ENCODE measurements at regions not wholly inside any gene's neighbourhood (a gene's known extent, or its start where the extent isn't known, plus 50 kb on each side); places are given as distances from the start of the nearest gene placed in this dataset.

- CTCF ChIA-PET = no interaction called here
- Histone ChIP-seq H3K27ac (ENCODE audit: low read depth in 1 of 2, low read length in 2 of 2) (no peak overlapping the region), H3K27me3 (ENCODE audit: control insufficient read depth in 1 of 2, insufficient read depth in 2 of 2, low read length in 2 of 2) (no peaks in the 10 kb centered on the region), H3K9me3 (ENCODE audit: control insufficient read depth in 1 of 2, insufficient read depth in 1 of 2, low read length in 2 of 2) (no peaks in the 10 kb centered on the region), H3K4me3 (ENCODE audit: low read length) (no peak overlapping the region), H3K4me1 (ENCODE audit: insufficient read depth, low read length) (no peaks in the 10 kb centered on the region), H3K36me3 (ENCODE audit: insufficient read depth, low read length) (no peaks in the 10 kb centered on the region)
- Mint-ChIP-seq H3K9me3 (no peaks in the 10 kb centered on the region), H3K4me3 (no peak overlapping the region), H3K27me3 (no peaks in the 10 kb centered on the region), H3K36me3 (ENCODE audit: low read depth) (no peaks in the 10 kb centered on the region), H3K4me1 (ENCODE audit: low read depth) (no peaks in the 10 kb centered on the region), H3K27ac (no peak overlapping the region)
- TF ChIP-seq, protein P1, sequence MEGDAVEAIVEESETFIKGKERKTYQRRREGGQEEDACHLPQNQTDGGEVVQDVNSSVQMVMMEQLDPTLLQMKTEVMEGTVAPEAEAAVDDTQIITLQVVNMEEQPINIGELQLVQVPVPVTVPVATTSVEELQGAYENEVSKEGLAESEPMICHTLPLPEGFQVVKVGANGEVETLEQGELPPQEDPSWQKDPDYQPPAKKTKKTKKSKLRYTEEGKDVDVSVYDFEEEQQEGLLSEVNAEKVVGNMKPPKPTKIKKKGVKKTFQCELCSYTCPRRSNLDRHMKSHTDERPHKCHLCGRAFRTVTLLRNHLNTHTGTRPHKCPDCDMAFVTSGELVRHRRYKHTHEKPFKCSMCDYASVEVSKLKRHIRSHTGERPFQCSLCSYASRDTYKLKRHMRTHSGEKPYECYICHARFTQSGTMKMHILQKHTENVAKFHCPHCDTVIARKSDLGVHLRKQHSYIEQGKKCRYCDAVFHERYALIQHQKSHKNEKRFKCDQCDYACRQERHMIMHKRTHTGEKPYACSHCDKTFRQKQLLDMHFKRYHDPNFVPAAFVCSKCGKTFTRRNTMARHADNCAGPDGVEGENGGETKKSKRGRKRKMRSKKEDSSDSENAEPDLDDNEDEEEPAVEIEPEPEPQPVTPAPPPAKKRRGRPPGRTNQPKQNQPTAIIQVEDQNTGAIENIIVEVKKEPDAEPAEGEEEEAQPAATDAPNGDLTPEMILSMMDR (IDR thresholded peaks at IDR 0.05) = no peak
- intact Hi-C loops (cut with DNase I, micrococcal nuclease) = no loop called here
- POLR2A ChIA-PET = no interaction called here
- ATAC-seq (ENCODE audit: poor library complexity) (no peak), DNase-seq (no peak)
Measured at GRCh38 chr13:48849515-48849914, 126.2 kb upstream of the FNDC3A start.

DNA sequence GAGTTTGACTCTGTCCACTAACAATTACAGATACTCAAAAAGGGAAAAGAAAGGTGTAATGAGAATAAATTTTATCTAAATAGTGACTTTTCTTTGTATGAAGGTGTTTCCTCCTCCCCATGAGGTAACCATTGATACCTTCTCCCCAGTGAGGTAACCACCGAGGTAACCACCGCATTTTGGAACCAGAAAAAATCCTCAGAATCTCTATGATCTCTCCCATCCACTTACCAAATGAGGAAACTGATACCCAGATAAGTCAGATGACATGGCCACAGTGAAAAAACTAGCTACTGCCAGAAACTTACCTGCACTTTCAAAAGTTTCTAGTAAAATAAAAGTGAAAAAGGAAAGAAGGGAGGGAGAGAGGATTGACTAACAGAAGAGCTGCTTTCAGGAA is 124.0 kb upstream of the FNDC3A start:
- Histone ChIP-seq H3K36me3 (ENCODE audit: insufficient read depth, low read length) (no peaks in the 10 kb centered on the region), H3K27me3 (ENCODE audit: control insufficient read depth in 1 of 2, insufficient read depth in 2 of 2, low read length in 2 of 2) (no peaks in the 10 kb centered on the region), H3K4me1 (ENCODE audit: insufficient read depth, low read length) (no peaks in the 10 kb centered on the region), H3K27ac (ENCODE audit: low read depth in 1 of 2, low read length in 2 of 2) (no peak overlapping the region), H3K9me3 (ENCODE audit: control insufficient read depth in 1 of 2, insufficient read depth in 1 of 2, low read length in 2 of 2) (no peaks in the 10 kb centered on the region), H3K4me3 (ENCODE audit: low read length) (no peak overlapping the region)
- TF ChIP-seq, protein P1 (IDR thresholded peaks at IDR 0.05) = no peak
- Mint-ChIP-seq H3K9me3 (no peaks in the 10 kb centered on the region), H3K4me3 (no peak overlapping the region), H3K27ac (no peak overlapping the region), H3K27me3 (no peaks in the 10 kb centered on the region), H3K4me1 (ENCODE audit: low read depth) (no peaks in the 10 kb centered on the region), H3K36me3 (ENCODE audit: low read depth) (no peaks in the 10 kb centered on the region)
- intact Hi-C loops (cut with DNase I, micrococcal nuclease) = no loop called here
- POLR2A ChIA-PET = no interaction called here
- DNase-seq (no peak), ATAC-seq (ENCODE audit: poor library complexity) (no peak)
- CTCF ChIA-PET = interaction anchor here (0.5 kb wide), 1 partner anchor 27 kb away, joined by 3 read pairs; no protein-coding TSS in a partner anchor

GRCh38 chr13:48852911-48853727 is 122.6 kb upstream of the FNDC3A start:
- H3K27me3 Mint-ChIP-seq = no peaks in the 10 kb centered on the region
- TF ChIP-seq, protein P1 (IDR thresholded peaks at IDR 0.05) = no peak

More at GRCh38 chr13:48852911-48853727, 122.6 kb upstream of the FNDC3A start:
- H3K36me3 ChIP-seq (ENCODE audit: insufficient read depth, low read length) = no peaks in the 10 kb centered on the region
- no peak for DNase-seq
- ChIA-PET CTCF (no interaction called here), POLR2A (no interaction called here)
- no peak overlapping the region for H3K27ac ChIP-seq (ENCODE audit: low read depth in 1 of 2, low read length in 2 of 2)
- Mint-ChIP-seq H3K36me3 (ENCODE audit: low read depth) (no peaks in the 10 kb centered on the region), H3K4me1 (ENCODE audit: low read depth) (peaks cover 7% of the 10 kb centered on the region), H3K4me3 (no peak overlapping the region), H3K9me3 (no peaks in the 10 kb centered on the region), H3K27ac (no peak overlapping the region)
- no peak for ATAC-seq (ENCODE audit: poor library complexity)
- no peaks in the 10 kb centered on the region for H3K9me3 ChIP-seq (ENCODE audit: control insufficient read depth in 1 of 2, insufficient read depth in 1 of 2, low read length in 2 of 2)
- no peak overlapping the region for H3K4me3 ChIP-seq (ENCODE audit: low read length)
- intact Hi-C loops (cut with DNase I, micrococcal nuclease) = no loop called here
- no peaks in the 10 kb centered on the region for H3K27me3 ChIP-seq (ENCODE audit: control insufficient read depth in 1 of 2, insufficient read depth in 2 of 2, low read length in 2 of 2)
- no peaks in the 10 kb centered on the region for H3K4me1 ChIP-seq (ENCODE audit: insufficient read depth, low read length)

Data from CD4-positive, alpha-beta T cell (primary cell).